Neural progenitor cell (in vitro differentiated cells): ENCODE measurements at regions not wholly inside any gene's neighbourhood (a gene's known extent, or its start where the extent isn't known, plus 50 kb on each side); places are given as distances from the start of the nearest gene placed in this dataset.

ENCODE experiments used
- CTCF ChIP-seq: fragments of 200-600 bp; sonication (generic); IDR thresholded peaks from 2 replicates; pipeline ENCODE4 v1.5.1; 2017; ENCODE audit warnings: antibody characterized with exemption, mild to moderate bottlenecking
- EZH2 ChIP-seq: fragments of 200-600 bp; sonication (generic); IDR thresholded peaks from 2 replicates; pipeline ENCODE4 v1.6.1; 2017; ENCODE audit warnings: antibody characterized with exemption, mild to moderate bottlenecking, moderate library complexity
- EZH2phosphoT487 ChIP-seq: fragments of 200-600 bp; sonication (generic); IDR thresholded peaks from 2 replicates; pipeline ENCODE4 v1.6.1; 2017; ENCODE audit warnings: antibody characterized with exemption

- TF ChIP-seq CTCF (no peak), EZH2 (no peak), EZH2phosphoT487 (no peak)
Measured at GRCh38 chr4:65242156-65242846, 428.0 kb downstream of the EPHA5 start.
